NT2/D1 (cell line): ENCODE measurements at regions not wholly inside any gene's neighbourhood (a gene's known extent, or its start where the extent isn't known, plus 50 kb on each side); places are given as distances from the start of the nearest gene placed in this dataset.

ENCODE experiments used
- DNase-seq: peaks from one replicate; pipeline ENCODE4 v3.0.0-alpha.2; 2011; ENCODE audit warnings: low read depth, low spot score
- H3K27me3 ChIP-seq: 2 replicates; pipeline ENCODE4 v1.6.0; 2011; ENCODE audit warnings: mild to moderate bottlenecking; ENCODE audit not compliant: insufficient read length, insufficient read depth
- H3K36me3 ChIP-seq: 2 replicates; pipeline ENCODE4 v1.6.1; 2011; ENCODE audit warnings: mild to moderate bottlenecking, low read length, mixed read lengths; ENCODE audit not compliant: insufficient read depth, insufficient read length
- H3K4me1 ChIP-seq: 2 replicates; pipeline ENCODE4 v1.5.1; 2011; ENCODE audit not compliant: insufficient read depth, insufficient read length
- H3K4me3 ChIP-seq: 2 replicates; pipeline ENCODE4 v1.5.1; 2011; ENCODE audit warnings: low read depth; ENCODE audit not compliant: insufficient read length
- H3K9ac ChIP-seq: 2 replicates; pipeline ENCODE4 v1.6.0; 2011; ENCODE audit warnings: low read depth; ENCODE audit not compliant: insufficient read length
- H3K9me3 ChIP-seq: 2 replicates; pipeline ENCODE4 v1.5.1; 2011; ENCODE audit warnings: mild to moderate bottlenecking, low read length; ENCODE audit not compliant: insufficient read depth
- SUZ12 ChIP-seq: IDR thresholded peaks from 2 replicates; pipeline ENCODE4 v1.6.1; 2011; ENCODE audit not compliant: insufficient read length, insufficient read depth; ENCODE audit errors: extremely low read depth
- YY1 ChIP-seq: IDR thresholded peaks from 2 replicates; pipeline ENCODE4 v1.6.1; 2011; ENCODE audit not compliant: insufficient read length, insufficient read depth
- ZNF274 ChIP-seq: IDR thresholded peaks from 2 replicates; pipeline ENCODE4 v1.6.1; 2011; ENCODE audit warnings: mild to moderate bottlenecking, low read depth, low read length

GRCh38 chr5:120974690-120975089 is 510.6 kb downstream of the PRR16 start:
- no peak for DNase-seq
- no peak overlapping the region for H3K4me3 ChIP-seq
- H3K27me3 ChIP-seq, result no peaks in the 10 kb centered on the region
- TF ChIP-seq SUZ12 (no peak), YY1 (no peak), ZNF274 (no peak)
- H3K36me3 ChIP-seq, result no peaks in the 10 kb centered on the region
- no peak overlapping the region for H3K9ac ChIP-seq
- H3K4me1 ChIP-seq, result no peaks in the 10 kb centered on the region
- no peaks in the 10 kb centered on the region for H3K9me3 ChIP-seq

GRCh38 chr5:120982351-120982750 is 518.3 kb downstream of the PRR16 start:
- Histone ChIP-seq H3K27me3 (no peaks in the 10 kb centered on the region), H3K4me3 (no peak overlapping the region), H3K4me1 (no peaks in the 10 kb centered on the region), H3K9ac (no peak overlapping the region), H3K9me3 (no peaks in the 10 kb centered on the region), H3K36me3 (no peaks in the 10 kb centered on the region)
- no peak for DNase-seq
- TF ChIP-seq YY1, result no peak
- no peak for TF ChIP-seq ZNF274
- no peak for TF ChIP-seq SUZ12

- H3K4me3 ChIP-seq, result no peak overlapping the region
- H3K36me3 ChIP-seq, result no peaks in the 10 kb centered on the region
- H3K9me3 ChIP-seq, result no peaks in the 10 kb centered on the region
- no peaks in the 10 kb centered on the region for H3K4me1 ChIP-seq
- no peaks in the 10 kb centered on the region for H3K27me3 ChIP-seq
- no peak for TF ChIP-seq SUZ12
- no peak for DNase-seq
- H3K9ac ChIP-seq, result no peak overlapping the region
Measured at GRCh38 chr5:120985526-120985925, 521.4 kb downstream of the PRR16 start.

- Histone ChIP-seq H3K4me3 (no peak overlapping the region), H3K36me3 (no peaks in the 10 kb centered on the region), H3K9me3 (no peaks in the 10 kb centered on the region), H3K9ac (no peak overlapping the region), H3K27me3 (no peaks in the 10 kb centered on the region), H3K4me1 (no peaks in the 10 kb centered on the region)
- DNase-seq, result no peak
- no peak for TF ChIP-seq SUZ12
- no peak for TF ChIP-seq ZNF274
- TF ChIP-seq YY1, result no peak
Measured at GRCh38 chr5:120988491-120988890, 524.4 kb downstream of the PRR16 start.

DNA sequence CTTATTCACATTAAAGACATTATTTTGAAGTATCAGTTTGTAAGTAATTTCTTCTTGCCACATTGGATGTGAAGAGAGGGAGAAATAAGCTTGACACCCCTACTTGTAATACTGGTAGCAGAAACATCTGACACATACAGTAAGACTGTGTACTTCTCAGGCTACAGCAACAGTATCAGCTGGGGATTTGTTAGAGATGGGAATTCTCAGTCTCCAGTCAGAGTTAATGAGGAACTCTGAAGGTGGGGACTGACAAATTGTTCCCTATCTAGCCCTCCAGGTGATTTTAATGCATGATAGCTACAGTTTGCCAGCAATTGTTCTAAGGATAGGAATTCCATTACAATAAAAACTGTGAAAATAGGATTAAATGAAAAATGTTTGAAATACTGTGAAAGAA is 524.8 kb downstream of the PRR16 start:
- no peak for DNase-seq
- Histone ChIP-seq H3K4me1 (no peaks in the 10 kb centered on the region), H3K9me3 (no peaks in the 10 kb centered on the region), H3K9ac (no peak overlapping the region), H3K27me3 (no peaks in the 10 kb centered on the region), H3K36me3 (no peaks in the 10 kb centered on the region), H3K4me3 (no peak overlapping the region)
- no peak for TF ChIP-seq ZNF274
- no peak for TF ChIP-seq SUZ12
- no peak for TF ChIP-seq YY1

- H3K9me3 ChIP-seq, result no peaks in the 10 kb centered on the region
- no peak overlapping the region for H3K9ac ChIP-seq
- no peaks in the 10 kb centered on the region for H3K27me3 ChIP-seq
- no peaks in the 10 kb centered on the region for H3K4me1 ChIP-seq
- no peak for DNase-seq
- no peak overlapping the region for H3K4me3 ChIP-seq
- H3K36me3 ChIP-seq, result no peaks in the 10 kb centered on the region
- no peak for TF ChIP-seq SUZ12
- no peak for TF ChIP-seq YY1
- TF ChIP-seq ZNF274, result no peak
Measured at GRCh38 chr5:120991569-120991968, 527.5 kb downstream of the PRR16 start.

DNA sequence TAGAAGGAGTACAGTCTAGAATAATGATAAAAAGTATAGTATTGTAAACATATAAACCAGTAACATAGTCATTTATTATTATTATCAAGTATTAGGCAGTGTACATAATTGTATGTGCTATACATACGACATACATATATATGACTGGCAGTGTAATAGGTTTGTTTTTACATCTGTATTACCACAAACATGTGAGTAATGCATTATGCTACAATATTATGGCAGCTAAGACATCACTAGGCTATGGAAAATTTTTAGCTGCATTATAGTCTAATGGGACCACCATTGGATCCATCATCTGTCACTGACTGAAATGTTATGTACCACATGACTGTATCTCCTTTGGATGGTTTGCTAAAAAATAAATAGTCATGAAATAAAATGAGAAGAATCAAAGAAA is 530.0 kb downstream of the PRR16 start:
- no peaks in the 10 kb centered on the region for H3K27me3 ChIP-seq
- no peak overlapping the region for H3K4me3 ChIP-seq
- TF ChIP-seq YY1 (no peak), ZNF274 (no peak), SUZ12 (no peak)
- no peaks in the 10 kb centered on the region for H3K4me1 ChIP-seq
- H3K9ac ChIP-seq, result no peak overlapping the region
- H3K9me3 ChIP-seq, result no peaks in the 10 kb centered on the region
- H3K36me3 ChIP-seq, result no peaks in the 10 kb centered on the region
- DNase-seq, result no peak

DNA sequence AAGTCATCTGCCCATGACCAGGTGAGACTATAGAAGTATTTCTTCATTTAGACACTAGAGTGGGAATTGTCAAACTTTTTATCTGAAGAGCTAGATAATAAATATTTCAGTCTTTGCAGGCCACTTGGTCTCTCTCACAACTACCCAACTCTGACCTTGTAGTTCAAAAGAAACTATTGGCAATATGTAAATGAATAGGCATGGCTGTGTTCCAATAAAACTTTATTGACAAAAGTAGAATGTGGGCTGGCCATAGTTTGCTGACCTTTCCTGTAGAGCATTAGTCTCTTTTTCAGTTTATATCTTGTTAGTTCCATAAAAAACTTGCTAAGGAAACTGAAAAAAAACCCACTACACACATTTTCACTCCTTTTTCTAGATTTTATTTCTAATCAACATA is 535.5 kb downstream of the PRR16 start:
- DNase-seq, result no peak
- Histone ChIP-seq H3K9me3 (no peaks in the 10 kb centered on the region), H3K27me3 (no peaks in the 10 kb centered on the region), H3K36me3 (no peaks in the 10 kb centered on the region), H3K9ac (no peak overlapping the region), H3K4me1 (no peaks in the 10 kb centered on the region), H3K4me3 (no peak overlapping the region)
- TF ChIP-seq ZNF274, result no peak
- TF ChIP-seq YY1, result no peak
